ENCODE measurements at regions not wholly inside any gene's neighbourhood (a gene's known extent, or its start where the extent isn't known, plus 50 kb on each side); places are given as distances from the start of the nearest gene placed in this dataset.

DNA sequence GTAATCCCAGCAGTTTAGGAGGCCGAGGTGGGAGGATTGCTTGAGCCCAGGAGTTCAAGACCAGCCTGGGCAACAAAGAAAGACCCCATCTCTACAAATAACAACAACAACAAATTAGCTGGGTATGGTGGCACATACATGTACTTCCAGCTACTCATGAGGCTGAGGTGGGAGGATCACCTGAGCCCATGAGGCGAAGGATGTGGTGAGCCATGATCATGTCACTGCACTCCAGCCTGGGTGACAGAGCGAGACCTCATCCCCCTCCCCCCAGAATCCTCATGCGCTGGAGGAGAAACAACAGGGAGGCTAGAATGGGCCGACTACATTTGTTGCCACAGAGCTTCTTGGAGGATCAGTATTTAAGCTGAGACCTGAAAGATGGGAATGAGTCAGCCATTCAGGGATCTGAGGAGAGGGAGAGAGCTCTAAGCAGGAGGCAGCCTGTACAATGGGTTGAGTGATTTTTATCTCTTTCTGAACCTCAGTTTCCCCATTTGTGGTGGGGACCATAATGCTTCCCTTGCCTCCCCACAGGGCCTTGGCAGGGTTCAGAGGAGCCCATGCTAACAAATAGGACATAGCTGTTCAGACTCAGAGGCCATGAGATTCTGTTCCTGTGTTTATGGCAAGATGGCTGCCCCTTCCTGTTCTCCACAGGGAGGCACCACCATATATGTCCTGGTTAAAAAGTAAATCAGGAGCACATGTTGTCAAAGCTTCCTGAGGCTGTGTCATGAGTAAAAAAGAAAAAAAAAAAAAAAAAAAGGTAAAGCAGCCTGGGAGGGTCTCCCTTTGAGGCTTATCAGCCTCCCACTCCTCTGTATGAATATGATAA, 131.4 kb upstream of the HAAO start:
- peak overlapping the region in 1 of 2 donors; percentile 67 for H3K9ac ChIP-seq (ENCODE audit: low read depth in 1 of 2, low read length in 2 of 2)
- H3K4me3 ChIP-seq (ENCODE audit: low read depth in 1 of 3, low read length in 3 of 3): no peak overlapping the region
- H3K36me3 ChIP-seq (ENCODE audit: control insufficient read depth in 4 of 4, insufficient read depth in 3 of 4, low read depth in 1 of 4, low read length in 3 of 4): no peaks in the 10 kb centered on the region
- peaks cover 33 to 51% (median 41%) of the 10 kb centered on the region in 4 donors for H3K4me1 ChIP-seq (ENCODE audit: control insufficient read depth in 4 of 4, insufficient read depth in 4 of 4, low read length in 3 of 4)
- H3K27ac ChIP-seq (ENCODE audit: low read depth in 1 of 2, low read length in 2 of 2): peak overlapping the region; percentile 92 to 97
- no peak for DNase-seq (ENCODE audit: low spot score)
- H3K9me3 ChIP-seq (ENCODE audit: control insufficient read depth in 4 of 4, low read length in 3 of 4): no peaks in the 10 kb centered on the region
- WGBS: 62% methylated on average over 5 of the region's 5 CpGs
- H3K27me3 ChIP-seq (ENCODE audit: control insufficient read depth in 4 of 4, insufficient read depth in 4 of 4, low read length in 3 of 4): no peaks in the 10 kb centered on the region
- TF ChIP-seq GABPA (IDR thresholded peaks at IDR 0.05 in 1 of 2, conservative IDR thresholded peaks at IDR 0.05 in 1 of 2): no peak
- peak; percentile 43 for TF ChIP-seq YY1 (IDR thresholded peaks at IDR 0.05)
- TF ChIP-seq, protein P1, sequence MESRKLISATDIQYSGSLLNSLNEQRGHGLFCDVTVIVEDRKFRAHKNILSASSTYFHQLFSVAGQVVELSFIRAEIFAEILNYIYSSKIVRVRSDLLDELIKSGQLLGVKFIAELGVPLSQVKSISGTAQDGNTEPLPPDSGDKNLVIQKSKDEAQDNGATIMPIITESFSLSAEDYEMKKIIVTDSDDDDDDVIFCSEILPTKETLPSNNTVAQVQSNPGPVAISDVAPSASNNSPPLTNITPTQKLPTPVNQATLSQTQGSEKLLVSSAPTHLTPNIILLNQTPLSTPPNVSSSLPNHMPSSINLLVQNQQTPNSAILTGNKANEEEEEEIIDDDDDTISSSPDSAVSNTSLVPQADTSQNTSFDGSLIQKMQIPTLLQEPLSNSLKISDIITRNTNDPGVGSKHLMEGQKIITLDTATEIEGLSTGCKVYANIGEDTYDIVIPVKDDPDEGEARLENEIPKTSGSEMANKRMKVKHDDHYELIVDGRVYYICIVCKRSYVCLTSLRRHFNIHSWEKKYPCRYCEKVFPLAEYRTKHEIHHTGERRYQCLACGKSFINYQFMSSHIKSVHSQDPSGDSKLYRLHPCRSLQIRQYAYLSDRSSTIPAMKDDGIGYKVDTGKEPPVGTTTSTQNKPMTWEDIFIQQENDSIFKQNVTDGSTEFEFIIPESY (IDR thresholded peaks at IDR 0.05): no peak
- TF ChIP-seq HNF4G (IDR thresholded peaks at IDR 0.05): no peak
- TF ChIP-seq SP1 (IDR thresholded peaks at IDR 0.05): no peak
- TF ChIP-seq, protein P2, sequence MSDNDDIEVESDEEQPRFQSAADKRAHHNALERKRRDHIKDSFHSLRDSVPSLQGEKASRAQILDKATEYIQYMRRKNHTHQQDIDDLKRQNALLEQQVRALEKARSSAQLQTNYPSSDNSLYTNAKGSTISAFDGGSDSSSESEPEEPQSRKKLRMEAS (IDR thresholded peaks at IDR 0.05): no peak
- TF ChIP-seq JUND (IDR thresholded peaks at IDR 0.05): no peak
- no peak for TF ChIP-seq FOXA1 (IDR thresholded peaks at IDR 0.05)
- TF ChIP-seq, protein P3, sequence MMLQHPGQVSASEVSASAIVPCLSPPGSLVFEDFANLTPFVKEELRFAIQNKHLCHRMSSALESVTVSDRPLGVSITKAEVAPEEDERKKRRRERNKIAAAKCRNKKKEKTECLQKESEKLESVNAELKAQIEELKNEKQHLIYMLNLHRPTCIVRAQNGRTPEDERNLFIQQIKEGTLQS (IDR thresholded peaks at IDR 0.05): no peak

DNA sequence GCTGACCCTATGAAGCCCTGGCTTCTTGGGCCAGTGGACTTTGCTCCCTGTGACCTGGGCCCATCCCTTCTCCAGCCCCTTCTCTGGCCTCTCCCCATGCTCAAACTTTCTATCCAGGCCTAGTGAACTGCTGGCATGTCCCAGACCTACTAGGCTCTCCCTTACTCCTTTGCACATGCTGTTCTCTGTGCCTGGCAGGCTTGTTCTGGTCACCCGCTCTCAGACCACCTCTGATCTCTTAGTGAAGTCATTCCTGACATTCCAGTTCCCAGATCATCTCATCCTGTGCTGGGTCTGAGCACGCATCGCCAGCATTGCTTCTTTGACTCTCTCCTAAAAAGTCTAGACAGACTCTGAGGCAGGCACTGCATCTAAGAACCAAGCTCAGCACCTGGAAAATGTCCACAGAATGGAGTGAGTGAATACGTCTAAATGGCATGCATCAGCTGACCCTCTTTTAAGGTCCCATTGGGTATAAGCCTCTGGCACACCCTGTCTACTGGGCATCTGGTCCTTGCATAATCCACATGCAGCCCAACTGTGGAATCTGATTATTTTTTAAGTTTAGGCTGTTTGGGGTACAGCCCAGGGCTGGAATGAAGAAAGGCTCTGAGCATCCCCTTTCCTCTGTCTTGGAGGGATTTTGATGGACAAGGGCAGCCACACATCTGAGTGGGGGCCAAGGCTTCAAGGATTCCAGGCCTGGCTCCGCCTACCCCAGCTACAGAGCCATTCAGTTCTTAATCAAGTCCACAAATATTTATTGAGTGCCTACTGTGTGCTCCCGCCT, 130.6 kb upstream of the HAAO start:
- peaks cover 27 to 43% (median 33%) of the 10 kb centered on the region in 4 donors for H3K4me1 ChIP-seq (ENCODE audit: control insufficient read depth in 4 of 4, insufficient read depth in 4 of 4, low read length in 3 of 4)
- peak overlapping the region; percentile 92 to 97 for H3K27ac ChIP-seq (ENCODE audit: low read depth in 1 of 2, low read length in 2 of 2)
- no peaks in the 10 kb centered on the region for H3K36me3 ChIP-seq (ENCODE audit: control insufficient read depth in 4 of 4, insufficient read depth in 3 of 4, low read depth in 1 of 4, low read length in 3 of 4)
- no peaks in the 10 kb centered on the region for H3K27me3 ChIP-seq (ENCODE audit: control insufficient read depth in 4 of 4, insufficient read depth in 4 of 4, low read length in 3 of 4)
- TF ChIP-seq NR2F2 (IDR thresholded peaks at IDR 0.05) (peak; percentile 41), JUND (IDR thresholded peaks at IDR 0.05) (no peak)
- no peaks in the 10 kb centered on the region for H3K9me3 ChIP-seq (ENCODE audit: control insufficient read depth in 4 of 4, low read length in 3 of 4)
- H3K4me3 ChIP-seq (ENCODE audit: low read depth in 1 of 3, low read length in 3 of 3): no peak overlapping the region
- no peak for DNase-seq (ENCODE audit: low spot score)
- WGBS: 90% methylated on average over 6 of the region's 6 CpGs
- H3K9ac ChIP-seq (ENCODE audit: low read depth in 1 of 2, low read length in 2 of 2): no peak overlapping the region

DNA sequence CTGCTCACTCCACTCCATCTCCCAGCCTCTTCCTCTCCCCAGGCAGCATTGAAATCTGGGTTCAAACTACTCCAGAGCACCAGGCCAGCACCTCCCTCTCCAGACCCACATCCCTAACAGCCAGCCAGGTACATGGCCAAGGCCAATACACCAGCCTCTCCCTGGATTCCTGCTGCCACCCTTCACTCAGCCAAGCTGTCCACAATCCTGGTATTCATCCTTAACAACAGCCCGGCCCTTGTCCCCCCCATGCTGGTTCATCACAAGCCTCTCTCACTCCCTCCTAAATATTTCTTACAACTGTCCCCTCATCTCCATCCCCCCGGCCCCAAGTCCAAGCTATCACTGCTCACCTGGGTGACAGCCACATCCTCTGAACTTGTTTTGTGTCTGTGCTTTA, 129.9 kb upstream of the HAAO start:
- TF ChIP-seq FOXA1 (IDR thresholded peaks at IDR 0.05): no peak
- no peak for TF ChIP-seq NR2F2 (IDR thresholded peaks at IDR 0.05)
- no peak for TF ChIP-seq GABPA (IDR thresholded peaks at IDR 0.05 in 1 of 2, conservative IDR thresholded peaks at IDR 0.05 in 1 of 2)
- no peak for TF ChIP-seq HNF4G (IDR thresholded peaks at IDR 0.05)
- Histone ChIP-seq H3K4me1 (ENCODE audit: control insufficient read depth in 4 of 4, insufficient read depth in 4 of 4, low read length in 3 of 4) (peaks cover 22 to 36% (median 27%) of the 10 kb centered on the region in 4 donors), H3K9me3 (ENCODE audit: control insufficient read depth in 4 of 4, low read length in 3 of 4) (no peaks in the 10 kb centered on the region), H3K27ac (ENCODE audit: low read depth in 1 of 2, low read length in 2 of 2) (peak overlapping the region in 1 of 2 donors; percentile 97), H3K27me3 (ENCODE audit: control insufficient read depth in 4 of 4, insufficient read depth in 4 of 4, low read length in 3 of 4) (no peaks in the 10 kb centered on the region), H3K4me3 (ENCODE audit: low read depth in 1 of 3, low read length in 3 of 3) (no peak overlapping the region), H3K9ac (ENCODE audit: low read depth in 1 of 2, low read length in 2 of 2) (no peak overlapping the region), H3K36me3 (ENCODE audit: control insufficient read depth in 4 of 4, insufficient read depth in 3 of 4, low read depth in 1 of 4, low read length in 3 of 4) (no peaks in the 10 kb centered on the region)
- 92% methylated on average over 2 of the region's 2 CpGs for WGBS
- no peak for DNase-seq (ENCODE audit: low spot score)

Data from liver (tissue), 7 donors.